ENCODE measurements at regions not wholly inside any gene's neighbourhood (a gene's known extent, or its start where the extent isn't known, plus 50 kb on each side); places are given as distances from the start of the nearest gene placed in this dataset.

GRCh38 chr6:142008781-142009180 is 123.9 kb upstream of the GJE1 start:
- no peak for TF ChIP-seq CTCF (IDR thresholded peaks at IDR 0.05; ENCODE audit: low read depth, low read length)
- no peak for TF ChIP-seq POLR2A (IDR thresholded peaks at IDR 0.05; ENCODE audit: extremely low read depth, insufficient read length)
- TF ChIP-seq, protein P1, sequence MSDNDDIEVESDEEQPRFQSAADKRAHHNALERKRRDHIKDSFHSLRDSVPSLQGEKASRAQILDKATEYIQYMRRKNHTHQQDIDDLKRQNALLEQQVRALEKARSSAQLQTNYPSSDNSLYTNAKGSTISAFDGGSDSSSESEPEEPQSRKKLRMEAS (IDR thresholded peaks at IDR 0.05; ENCODE audit: low read depth, low read length), result no peak
- no peak for TF ChIP-seq MYC (IDR thresholded peaks at IDR 0.05; ENCODE audit: low read depth, low read length)
